ENCODE measurements at regions not wholly inside any gene's neighbourhood (a gene's known extent, or its start where the extent isn't known, plus 50 kb on each side); places are given as distances from the start of the nearest gene placed in this dataset.

DNA sequence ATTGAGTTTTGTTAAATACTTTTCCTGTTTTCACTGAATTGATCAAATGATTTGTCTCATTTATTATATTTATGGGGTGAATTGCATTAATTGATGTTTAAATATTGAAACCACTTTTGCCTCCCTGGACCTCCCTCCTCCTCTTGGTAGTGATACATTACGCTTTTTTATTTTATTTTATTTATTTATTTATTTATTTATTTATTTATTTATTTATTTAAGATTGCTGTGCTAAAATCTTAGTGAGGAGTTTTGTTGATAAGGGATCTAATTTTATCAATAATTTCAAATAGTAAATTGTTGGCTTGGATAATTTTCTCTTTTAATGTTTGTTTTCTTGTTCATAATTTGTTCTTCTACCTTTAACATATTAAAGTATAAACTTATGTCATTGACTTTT, 1281.0 kb upstream of the NXPH2 start:
- DNase-seq, result no peak

- DNase-seq, result no peak
These were observed 1277.7 kb upstream of the NXPH2 start for GRCh38 chr2:140057928-140058327.

GRCh38 chr2:140041811-140042210, 1261.6 kb upstream of the NXPH2 start:
- DNase-seq, result no peak

GRCh38 chr2:140041239-140041638, 1261.0 kb upstream of the NXPH2 start:
- no peak for DNase-seq

GRCh38 chr2:140033638-140034037, 1253.4 kb upstream of the NXPH2 start:
- DNase-seq, result no peak

- no peak for DNase-seq
These were observed 1247.8 kb upstream of the NXPH2 start for GRCh38 chr2:140027966-140028365.

- DNase-seq, result no peak
These were observed 1247.1 kb upstream of the NXPH2 start for GRCh38 chr2:140027320-140027719.

- no peak for DNase-seq
These were observed 1243.1 kb upstream of the NXPH2 start for GRCh38 chr2:140023291-140023690.

- DNase-seq, result no peak
These were observed 1238.4 kb upstream of the NXPH2 start for GRCh38 chr2:140018541-140018940.

DNA sequence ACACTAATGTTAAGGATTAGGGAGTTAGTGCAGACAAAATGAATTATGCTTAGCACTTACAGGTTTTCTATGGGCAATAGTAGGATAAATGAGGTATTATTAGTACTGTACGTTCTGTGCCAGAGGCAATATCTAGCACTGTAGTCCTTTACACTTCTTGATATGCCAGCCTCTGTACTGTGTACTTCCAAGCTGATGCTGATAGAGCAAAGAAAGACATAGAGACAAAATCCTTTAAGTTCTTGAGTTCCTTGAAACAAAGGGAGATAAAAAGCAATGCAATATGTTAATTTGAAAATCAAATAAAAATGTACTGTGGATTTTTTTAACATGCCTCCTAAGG, 1234.0 kb upstream of the NXPH2 start:
- no peak for DNase-seq

- no peak for DNase-seq
These were observed 1233.5 kb upstream of the NXPH2 start for GRCh38 chr2:140013545-140014203.

GRCh38 chr2:140011287-140011686, 1231.1 kb upstream of the NXPH2 start:
- no peak for DNase-seq

DNA sequence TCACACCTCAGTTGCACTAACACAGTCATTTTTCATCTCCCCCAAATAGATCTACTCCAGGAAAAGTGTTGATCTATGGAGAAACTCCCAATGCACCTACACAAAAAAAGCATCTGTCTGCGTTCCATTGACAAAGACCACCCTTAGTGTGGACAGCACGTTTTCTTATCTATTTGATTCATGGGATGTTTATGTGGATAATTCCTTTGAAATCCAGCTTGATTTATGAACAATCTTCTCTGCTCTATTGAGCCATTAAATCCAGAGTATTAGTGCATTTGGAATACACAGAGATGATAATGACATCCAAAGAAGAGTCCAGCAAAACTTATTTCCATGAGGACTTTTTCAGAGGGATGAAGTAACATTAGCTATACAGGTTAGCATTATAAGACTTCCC, 1221.9 kb upstream of the NXPH2 start:
- DNase-seq, result no peak

DNA sequence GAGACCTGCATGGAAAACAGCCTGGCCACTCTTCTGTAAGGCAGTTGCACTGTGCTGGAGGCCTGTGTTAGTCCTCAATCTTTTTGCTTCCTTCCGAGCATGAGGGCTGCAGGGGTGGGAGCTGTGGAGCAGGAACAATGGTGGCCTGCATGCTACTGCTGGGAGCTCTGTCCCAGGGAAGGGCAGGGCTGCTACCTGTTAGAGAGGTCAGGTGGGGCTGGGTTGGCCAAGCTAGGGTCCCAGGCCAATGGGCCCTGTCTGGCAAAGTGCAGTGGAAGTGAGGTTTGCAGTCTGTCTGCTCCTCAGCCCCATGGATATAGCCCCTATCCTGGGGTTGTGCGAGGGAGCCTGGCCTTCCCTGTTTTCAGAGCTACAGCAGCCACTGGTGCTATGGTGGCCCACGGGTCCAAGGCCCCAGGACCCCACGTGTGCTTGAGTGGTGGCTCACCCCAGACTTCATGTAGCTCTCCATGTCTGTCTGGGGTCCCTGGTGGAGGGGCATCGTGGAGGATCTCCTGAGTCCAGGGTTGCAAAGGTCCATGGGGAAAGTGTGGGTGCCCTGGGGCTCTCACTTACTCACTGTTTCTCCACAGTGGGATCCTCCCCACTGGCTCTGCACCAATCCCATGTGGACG, 1212.6 kb upstream of the NXPH2 start:
- no peak for DNase-seq

DNA sequence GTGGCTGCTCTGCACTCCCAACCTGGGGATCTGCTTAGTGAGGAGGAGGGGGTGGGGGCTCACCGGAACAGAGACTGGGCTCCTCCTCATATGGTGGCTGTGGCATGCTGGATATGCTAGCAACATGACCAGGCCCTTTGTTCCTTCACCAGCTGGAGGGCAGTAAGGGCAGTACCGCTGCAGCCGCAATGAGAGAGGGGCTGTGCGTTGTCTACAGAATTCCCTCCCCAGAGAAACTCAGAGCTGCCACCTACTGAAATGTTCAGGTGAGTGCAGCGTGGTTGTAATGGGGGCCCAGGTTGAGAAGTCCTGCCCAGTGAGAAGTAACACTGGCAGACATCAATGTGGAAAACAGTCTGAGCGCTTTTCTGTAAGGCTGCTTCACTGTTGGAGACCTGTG, 1211.9 kb upstream of the NXPH2 start:
- no peak for DNase-seq

DNA sequence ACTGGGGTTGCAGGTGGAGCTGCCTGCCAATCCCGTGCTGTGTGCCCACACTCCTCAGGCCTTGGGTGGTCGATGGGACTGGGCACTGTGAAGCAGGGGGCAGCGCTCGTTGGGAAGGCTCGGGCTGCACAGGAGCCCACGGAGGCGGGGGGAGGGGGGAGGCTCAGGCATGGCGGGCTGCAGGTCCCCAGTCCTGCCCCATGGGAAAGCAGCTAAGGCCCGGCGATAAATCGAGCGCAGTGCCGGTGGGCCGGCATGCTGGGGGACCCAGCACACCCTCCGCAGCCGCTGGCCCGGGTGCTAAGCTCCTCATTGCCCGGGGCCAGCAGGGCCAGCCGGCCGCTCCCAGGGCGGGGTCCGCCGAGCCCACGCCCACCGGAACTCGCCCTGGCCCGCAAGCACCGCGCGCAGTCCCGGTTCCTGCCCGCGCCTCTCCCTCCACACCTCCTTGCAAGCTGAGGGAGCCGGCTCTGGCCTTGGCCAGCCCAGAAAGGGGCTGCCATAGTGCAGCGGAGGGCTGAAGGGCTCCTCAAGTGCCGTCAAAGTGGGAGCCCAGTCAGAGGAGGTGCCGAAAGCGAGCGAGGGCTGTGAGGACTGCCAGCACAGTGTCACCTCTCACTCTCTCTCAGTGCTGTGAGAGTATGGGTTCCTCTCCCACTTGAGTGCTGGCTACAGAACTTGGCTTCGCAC, 1210.6 kb upstream of the NXPH2 start:
- no peak for DNase-seq

DNA sequence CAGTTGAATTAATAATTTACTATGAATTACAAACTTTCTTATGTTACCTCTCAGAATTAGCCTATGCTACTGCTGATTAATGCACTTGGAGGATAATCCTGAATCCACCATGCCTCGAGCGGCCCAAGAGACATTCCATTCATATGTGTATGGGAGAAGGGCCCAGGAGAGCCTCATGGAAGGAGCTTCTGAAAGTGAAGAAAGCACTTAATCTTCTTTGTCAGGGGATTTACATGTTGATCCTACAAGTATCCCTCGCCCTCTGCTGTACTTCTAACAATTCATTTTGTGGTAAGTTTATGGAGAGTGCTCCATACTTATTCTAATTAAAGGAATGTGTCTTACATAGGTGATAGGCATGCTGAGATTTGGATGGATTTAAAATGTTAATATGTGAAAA, 1189.1 kb upstream of the NXPH2 start:
- no peak for DNase-seq

DNA sequence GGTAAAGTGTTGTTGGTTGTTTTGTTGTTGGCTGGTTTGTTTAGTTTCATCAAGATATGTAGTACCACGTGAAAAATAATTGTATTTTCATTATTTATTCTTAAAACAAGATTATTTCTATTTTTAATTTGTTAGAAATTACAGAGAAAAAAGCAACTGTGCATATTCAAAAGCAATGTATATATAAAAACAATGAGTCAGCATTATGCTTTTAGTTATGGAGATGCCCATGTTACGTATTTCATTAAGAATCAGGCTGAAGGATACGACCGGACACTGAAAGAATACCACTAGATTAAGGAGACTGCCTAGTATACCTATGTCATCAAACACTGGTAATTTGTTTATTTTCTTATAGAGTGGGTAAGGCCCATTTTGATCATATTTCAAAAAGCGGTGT, 1188.4 kb upstream of the NXPH2 start:
- DNase-seq, result no peak

DNA sequence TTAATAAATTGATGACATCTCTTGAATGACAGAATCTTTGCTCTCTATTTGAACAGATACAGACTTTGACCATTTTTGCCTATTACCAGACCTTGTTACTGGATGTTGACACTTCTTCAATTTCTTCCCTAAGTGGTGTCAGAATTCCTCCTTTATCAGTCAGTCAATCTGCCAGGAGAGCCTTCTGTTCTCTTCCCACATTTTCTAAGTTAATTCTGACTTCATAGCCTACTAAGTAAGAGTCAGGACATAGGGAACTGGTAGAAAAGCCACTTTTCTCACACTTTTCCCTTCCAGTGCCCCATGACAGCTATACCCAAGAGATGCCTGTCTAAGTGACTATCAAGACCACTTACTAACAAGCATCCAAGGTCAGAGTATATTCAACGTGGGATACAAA, 1187.5 kb upstream of the NXPH2 start:
- DNase-seq, result no peak

- DNase-seq, result no peak
These were observed 1184.7 kb upstream of the NXPH2 start for GRCh38 chr2:139964721-139965440.

DNA sequence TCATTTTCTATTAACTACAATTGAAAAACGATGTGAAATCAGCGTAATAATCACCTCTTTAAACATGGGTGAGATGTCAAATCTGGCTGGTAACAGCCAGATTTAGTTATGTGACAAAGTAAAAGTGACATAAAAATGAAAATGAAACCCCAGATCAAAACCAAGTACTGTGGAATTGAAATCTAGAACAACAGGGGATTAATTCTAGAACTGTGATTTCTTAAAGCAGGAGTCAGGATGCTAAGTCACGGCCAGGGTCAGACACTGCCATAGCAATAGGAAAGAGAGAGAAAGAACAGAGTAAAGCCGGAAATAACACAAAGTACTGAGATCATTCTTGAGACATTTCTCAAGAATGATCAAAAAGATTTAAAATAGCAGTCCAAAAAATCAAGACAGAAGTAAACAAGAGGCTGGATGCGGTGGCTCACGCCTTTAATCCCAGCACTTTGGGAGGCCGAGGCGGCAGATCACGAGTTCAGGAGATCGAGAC, 1183.7 kb upstream of the NXPH2 start:
- DNase-seq, result no peak

GRCh38 chr2:139949242-139949972, 1169.2 kb upstream of the NXPH2 start:
- no peak for DNase-seq

- no peak for DNase-seq
These were observed 1166.5 kb upstream of the NXPH2 start for GRCh38 chr2:139946690-139947089.
